Transverse colon (tissue), 4 donors: ENCODE measurements at regions not wholly inside any gene's neighbourhood (a gene's known extent, or its start where the extent isn't known, plus 50 kb on each side); places are given as distances from the start of the nearest gene placed in this dataset.

Experiments used
- CTCF ChIP-seq, 5 experiments: fragments of 200-600 bp in 3 of 5; fragments of 450-650 bp in 2 of 5; sonication (generic) in 3 of 5; IDR thresholded peaks; 1 replicate in 2 of 5; 2 replicates in 3 of 5; pipeline ENCODE4 v1.5.1; 2016 to 2017; ENCODE audit warnings: antibody characterized with exemption in 5 of 5, inconsistent platforms in 3 of 5, mild to moderate bottlenecking in 2 of 5, moderate library complexity in 1 of 5
- EP300 ChIP-seq: sonication (generic); formaldehyde crosslinking; IDR thresholded peaks from one replicate; pipeline ENCODE4 v1.6.1; 2017; ENCODE audit warnings: antibody characterized with exemption, low read depth
- POLR2A ChIP-seq: fragments of 450-650 bp; IDR thresholded peaks from one replicate; pipeline ENCODE4 v1.6.1; 2016; ENCODE audit warnings: antibody characterized with exemption, mild to moderate bottlenecking, moderate library complexity
- POLR2AphosphoS5 ChIP-seq, 3 donors: sonication (generic); formaldehyde crosslinking; IDR thresholded peaks; one replicate each; pipeline ENCODE4 v1.6.1; 2016; ENCODE audit warnings: antibody characterized with exemption in 3 of 3

GRCh38 chr1:189350983-189351616 is 1126.6 kb downstream of the BRINP3 start:
- TF ChIP-seq POLR2AphosphoS5 (IDR thresholded peaks at IDR 0.05) (no peak), CTCF (IDR thresholded peaks at IDR 0.05) (no peak), POLR2A (no peak), EP300 (no peak)
